Osteocyte (in vitro differentiated cells): ENCODE measurements at regions not wholly inside any gene's neighbourhood (a gene's known extent, or its start where the extent isn't known, plus 50 kb on each side); places are given as distances from the start of the nearest gene placed in this dataset.

Source experiments
- DNase-seq: peaks from one replicate; pipeline ENCODE4 v3.0.0; 2021; ENCODE audit warnings: mixed read lengths; ENCODE audit not compliant: unreplicated experiment; ENCODE audit errors: extremely low spot score
- H3K27ac Mint-ChIP-seq: one replicate; pipeline ENCODE4 v1.8.0; 2021; ENCODE audit warnings: mild to moderate bottlenecking, mixed read lengths; ENCODE audit not compliant: unreplicated experiment
- H3K27me3 Mint-ChIP-seq: one replicate; pipeline ENCODE4 v1.8.0; 2021; ENCODE audit warnings: mixed read lengths; ENCODE audit not compliant: unreplicated experiment
- H3K36me3 Mint-ChIP-seq: one replicate; pipeline ENCODE4 v1.8.0; 2021; ENCODE audit warnings: mixed read lengths; ENCODE audit not compliant: unreplicated experiment
- H3K4me1 Mint-ChIP-seq: one replicate; pipeline ENCODE4 v1.8.0; 2021; ENCODE audit warnings: mixed read lengths; ENCODE audit not compliant: unreplicated experiment
- H3K4me3 Mint-ChIP-seq: one replicate; pipeline ENCODE4 v1.8.0; 2021; ENCODE audit warnings: mild to moderate bottlenecking, moderate library complexity, mixed read lengths; ENCODE audit not compliant: unreplicated experiment
- H3K9me3 Mint-ChIP-seq: one replicate; pipeline ENCODE4 v1.8.0; 2021; ENCODE audit warnings: mixed read lengths; ENCODE audit not compliant: unreplicated experiment
- TF ChIP-seq, protein P1 (sequence below): fragments of 200-600 bp; sonication (generic); IDR thresholded peaks from 2 replicates; pipeline ENCODE4 v1.5.0; 2021; ENCODE audit warnings: antibody characterized with exemption, mild to moderate bottlenecking, moderate library complexity

DNA sequence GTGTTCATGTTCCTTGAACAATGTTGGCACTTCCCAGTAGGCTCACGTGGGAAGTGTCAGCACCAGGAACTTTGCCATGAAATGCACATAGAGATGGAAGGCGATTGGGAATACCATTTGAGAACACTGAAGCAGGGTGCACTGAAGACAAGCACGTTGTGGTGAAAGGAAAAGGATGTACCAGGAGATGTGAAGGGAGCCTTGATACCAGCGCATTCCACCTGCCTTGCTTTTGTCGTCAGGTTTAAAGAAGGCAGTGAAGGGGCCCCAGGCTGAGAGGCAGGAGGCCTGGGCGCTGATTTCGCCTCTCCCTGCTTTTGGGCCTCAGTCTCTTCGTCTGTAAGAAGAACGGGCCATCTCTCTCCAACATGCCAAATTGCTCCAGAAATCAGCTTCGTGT lies 194.5 kb upstream of the HES1 start:
- H3K27me3 Mint-ChIP-seq, result peaks cover 76% of the 10 kb centered on the region
- no peaks in the 10 kb centered on the region for H3K36me3 Mint-ChIP-seq
- TF ChIP-seq, protein P1, sequence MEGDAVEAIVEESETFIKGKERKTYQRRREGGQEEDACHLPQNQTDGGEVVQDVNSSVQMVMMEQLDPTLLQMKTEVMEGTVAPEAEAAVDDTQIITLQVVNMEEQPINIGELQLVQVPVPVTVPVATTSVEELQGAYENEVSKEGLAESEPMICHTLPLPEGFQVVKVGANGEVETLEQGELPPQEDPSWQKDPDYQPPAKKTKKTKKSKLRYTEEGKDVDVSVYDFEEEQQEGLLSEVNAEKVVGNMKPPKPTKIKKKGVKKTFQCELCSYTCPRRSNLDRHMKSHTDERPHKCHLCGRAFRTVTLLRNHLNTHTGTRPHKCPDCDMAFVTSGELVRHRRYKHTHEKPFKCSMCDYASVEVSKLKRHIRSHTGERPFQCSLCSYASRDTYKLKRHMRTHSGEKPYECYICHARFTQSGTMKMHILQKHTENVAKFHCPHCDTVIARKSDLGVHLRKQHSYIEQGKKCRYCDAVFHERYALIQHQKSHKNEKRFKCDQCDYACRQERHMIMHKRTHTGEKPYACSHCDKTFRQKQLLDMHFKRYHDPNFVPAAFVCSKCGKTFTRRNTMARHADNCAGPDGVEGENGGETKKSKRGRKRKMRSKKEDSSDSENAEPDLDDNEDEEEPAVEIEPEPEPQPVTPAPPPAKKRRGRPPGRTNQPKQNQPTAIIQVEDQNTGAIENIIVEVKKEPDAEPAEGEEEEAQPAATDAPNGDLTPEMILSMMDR, result no peak
- no peak overlapping the region for H3K27ac Mint-ChIP-seq
- H3K4me1 Mint-ChIP-seq, result no peaks in the 10 kb centered on the region
- no peak for DNase-seq
- no peak overlapping the region for H3K4me3 Mint-ChIP-seq
- H3K9me3 Mint-ChIP-seq, result no peaks in the 10 kb centered on the region

GRCh38 chr3:193942516-193943055 lies 193.4 kb upstream of the HES1 start:
- H3K27me3 Mint-ChIP-seq, result peaks cover 80% of the 10 kb centered on the region
- TF ChIP-seq, protein P1, result no peak

GRCh38 chr3:193943200-193943599 lies 192.7 kb upstream of the HES1 start:
- TF ChIP-seq, protein P1, result no peak

More at GRCh38 chr3:193942516-193943055, 193.4 kb upstream of the HES1 start:
- no peak overlapping the region for H3K4me3 Mint-ChIP-seq
- H3K9me3 Mint-ChIP-seq, result no peaks in the 10 kb centered on the region
- H3K27ac Mint-ChIP-seq, result no peak overlapping the region
- H3K4me1 Mint-ChIP-seq, result no peaks in the 10 kb centered on the region
- no peak for DNase-seq
- H3K36me3 Mint-ChIP-seq, result no peaks in the 10 kb centered on the region

GRCh38 chr3:193943851-193944517 lies 192.0 kb upstream of the HES1 start:
- Mint-ChIP-seq H3K27ac (no peak overlapping the region), H3K4me1 (no peaks in the 10 kb centered on the region), H3K9me3 (no peaks in the 10 kb centered on the region), H3K36me3 (no peaks in the 10 kb centered on the region), H3K27me3 (peaks cover 77% of the 10 kb centered on the region), H3K4me3 (no peak overlapping the region)
- DNase-seq, result no peak
- TF ChIP-seq, protein P1, result no peak

More at GRCh38 chr3:193943200-193943599, 192.7 kb upstream of the HES1 start:
- Mint-ChIP-seq H3K4me3 (no peak overlapping the region), H3K9me3 (no peaks in the 10 kb centered on the region), H3K4me1 (no peaks in the 10 kb centered on the region), H3K27ac (no peak overlapping the region), H3K27me3 (peaks cover 79% of the 10 kb centered on the region), H3K36me3 (no peaks in the 10 kb centered on the region)
- no peak for DNase-seq

- TF ChIP-seq, protein P1, result no peak
- Mint-ChIP-seq H3K9me3 (no peaks in the 10 kb centered on the region), H3K36me3 (no peaks in the 10 kb centered on the region), H3K4me1 (no peaks in the 10 kb centered on the region), H3K27ac (no peak overlapping the region), H3K4me3 (no peak overlapping the region), H3K27me3 (peaks cover 77% of the 10 kb centered on the region)
- no peak for DNase-seq
Measured at GRCh38 chr3:193944518-193944884, 191.4 kb upstream of the HES1 start.
